HG03354 (cell line): ENCODE measurements at regions not wholly inside any gene's neighbourhood (a gene's known extent, or its start where the extent isn't known, plus 50 kb on each side); places are given as distances from the start of the nearest gene placed in this dataset.

Source experiments
- ATAC-seq: cut with Tn5 transposase; IDR thresholded peaks from one replicate; pipeline ENCODE4 v1.9.1; 2021; ENCODE audit warnings: mild to moderate bottlenecking; ENCODE audit not compliant: unreplicated experiment, poor library complexity, severe bottlenecking

DNA sequence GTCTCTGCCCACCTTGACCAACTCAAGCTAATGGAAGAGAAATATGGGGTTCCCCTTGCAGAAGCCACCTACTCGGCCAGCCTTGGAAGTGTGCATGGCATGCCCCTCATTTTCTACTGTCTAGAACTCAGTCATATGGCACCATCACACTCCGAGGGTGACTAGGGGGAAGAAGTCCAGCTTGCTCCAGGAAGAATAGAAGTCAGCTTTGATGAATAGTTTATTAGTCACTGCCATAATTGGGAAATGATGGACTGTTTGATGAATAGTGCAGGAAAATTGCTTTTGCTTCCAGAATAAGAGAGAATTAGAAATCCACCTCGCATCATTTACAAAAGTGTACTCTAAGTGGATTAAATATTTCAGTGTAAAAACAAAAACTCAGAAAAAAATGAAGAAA lies 1030.6 kb downstream of the VRK1 start:
- ATAC-seq, result no peak

DNA sequence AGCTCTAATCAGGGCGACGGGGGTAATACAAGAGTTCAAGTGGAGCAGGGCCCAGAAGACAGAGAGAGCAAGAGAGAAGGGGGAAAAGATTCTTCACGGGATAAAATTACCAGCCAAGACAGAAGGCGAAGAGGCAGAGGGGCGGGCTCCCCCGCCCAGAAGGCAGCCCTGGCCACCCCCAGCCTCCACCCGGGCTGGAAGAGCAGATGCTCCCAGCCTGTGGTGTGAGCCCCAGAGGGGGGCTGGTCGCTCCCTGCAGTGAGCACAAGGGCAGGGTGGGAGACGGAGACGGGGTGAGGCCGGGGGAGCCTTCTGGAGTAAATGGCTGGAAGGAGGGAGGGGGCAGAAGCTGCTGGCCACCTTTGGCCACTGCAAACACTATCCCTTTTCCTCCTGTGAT lies 1035.6 kb downstream of the VRK1 start:
- ATAC-seq, result no peak

DNA sequence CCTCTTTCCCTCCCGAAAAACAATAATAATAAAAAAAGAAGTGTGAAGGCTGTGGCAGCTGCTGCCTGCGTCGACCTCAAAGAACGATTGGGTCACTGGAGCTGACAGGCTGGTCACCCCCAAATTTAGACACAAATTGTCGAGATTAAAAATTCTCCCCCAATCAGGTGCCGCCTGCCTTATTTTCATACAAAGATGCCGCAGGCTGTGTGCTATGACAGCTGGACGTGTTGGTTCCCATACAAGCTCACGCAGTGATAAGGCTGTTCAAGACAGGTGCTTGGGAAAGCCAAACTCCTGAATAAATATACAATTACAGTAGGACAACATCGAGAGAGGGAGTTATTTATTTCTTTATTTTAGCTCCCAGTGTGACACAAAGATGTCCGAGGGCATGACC lies 1041.8 kb downstream of the VRK1 start:
- no peak for ATAC-seq

DNA sequence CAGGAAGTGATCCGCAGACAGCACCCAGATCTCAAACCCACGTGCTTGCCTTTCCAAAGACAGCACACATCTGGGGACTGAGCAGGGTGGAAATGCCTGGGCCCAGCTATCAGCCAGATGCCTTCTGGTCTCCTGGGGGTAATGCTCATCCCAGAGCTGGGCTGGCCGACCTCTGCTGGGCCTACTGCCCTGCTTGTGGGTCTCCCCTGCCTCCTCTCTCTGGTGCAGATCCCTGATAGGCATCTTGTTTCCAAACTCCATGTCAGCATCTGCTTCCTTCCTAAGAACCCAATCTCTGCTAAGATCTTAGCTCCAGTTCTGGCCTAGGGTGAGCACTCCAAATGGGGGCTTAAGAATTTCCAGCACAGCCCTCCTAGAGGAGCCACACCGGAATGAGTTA lies 1043.0 kb downstream of the VRK1 start:
- ATAC-seq, result no peak

DNA sequence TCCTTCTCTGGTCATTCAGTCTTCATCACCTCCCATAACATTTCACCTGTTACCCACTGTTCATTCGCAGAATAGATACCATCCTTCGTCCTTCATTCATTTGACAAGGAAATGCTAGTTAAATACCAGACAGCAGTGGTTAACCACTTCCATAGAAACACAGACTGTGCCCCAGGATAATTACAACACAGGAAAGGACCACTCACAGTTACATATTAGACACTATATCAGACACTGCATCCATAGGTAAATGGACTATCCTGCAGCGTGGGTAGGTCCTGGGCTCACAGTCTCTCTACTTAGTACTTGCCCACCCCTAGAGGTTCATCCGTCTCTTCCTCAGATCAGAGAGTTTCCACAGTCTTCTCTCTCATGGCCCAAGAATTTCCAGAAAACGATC lies 1044.6 kb downstream of the VRK1 start:
- ATAC-seq, result no peak

DNA sequence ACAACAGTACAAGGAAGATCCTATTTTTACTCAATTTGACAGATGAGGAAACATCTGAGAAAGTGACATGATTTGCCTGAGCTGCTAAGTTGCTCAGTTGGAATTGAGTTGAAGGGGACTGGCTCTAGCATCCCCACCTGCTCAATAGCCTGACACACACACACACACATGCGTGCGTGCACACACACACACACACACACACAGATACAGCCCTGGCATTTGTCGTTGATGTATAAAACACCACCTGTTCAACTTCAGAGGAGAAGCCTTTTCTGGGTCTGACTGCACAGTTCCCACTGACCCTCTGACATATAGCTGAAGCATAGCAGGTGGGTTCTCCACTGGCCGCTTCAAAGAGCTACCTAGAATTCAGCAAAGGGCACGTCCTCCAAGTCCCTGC lies 1045.9 kb downstream of the VRK1 start:
- no peak for ATAC-seq

DNA sequence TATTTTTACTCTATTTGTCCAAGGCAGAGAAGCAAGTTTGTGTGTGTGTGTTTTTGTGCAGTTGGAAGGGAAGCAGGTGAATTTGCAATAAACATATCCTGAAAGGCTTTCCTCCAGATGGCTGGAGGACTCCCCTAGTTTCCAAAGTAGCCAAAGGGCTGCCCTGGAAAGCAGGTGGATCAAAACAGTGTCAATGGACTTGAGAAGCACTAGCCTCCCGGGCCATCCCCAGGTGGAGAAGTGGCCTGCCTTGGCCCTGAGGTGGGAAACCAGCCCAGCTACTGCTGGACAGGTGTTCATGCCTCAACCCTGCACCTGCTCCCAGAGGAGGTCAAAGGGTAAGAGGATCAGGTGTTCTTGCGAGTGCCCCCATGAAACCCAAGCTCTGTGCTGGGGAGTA lies 1046.9 kb downstream of the VRK1 start:
- ATAC-seq, result no peak

DNA sequence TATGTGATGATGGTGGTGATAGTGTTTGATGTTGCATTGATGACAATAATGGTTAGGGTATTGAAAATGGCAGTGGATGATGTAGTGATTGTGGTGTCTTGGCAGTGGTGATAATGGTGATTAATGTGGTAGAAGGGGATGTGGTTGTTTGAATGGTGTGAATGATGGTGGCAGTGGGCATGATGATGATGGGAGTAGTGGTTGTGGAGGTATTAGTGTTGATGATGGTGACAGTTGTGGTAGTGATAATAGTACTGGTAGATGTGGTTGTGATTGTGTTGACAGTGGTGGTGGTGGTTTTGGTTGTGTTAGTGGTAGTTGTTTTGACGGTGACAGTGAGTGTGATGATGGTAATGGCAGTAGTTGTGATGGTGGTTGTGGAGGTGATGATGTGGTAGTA lies 1049.0 kb downstream of the VRK1 start:
- no peak for ATAC-seq

DNA sequence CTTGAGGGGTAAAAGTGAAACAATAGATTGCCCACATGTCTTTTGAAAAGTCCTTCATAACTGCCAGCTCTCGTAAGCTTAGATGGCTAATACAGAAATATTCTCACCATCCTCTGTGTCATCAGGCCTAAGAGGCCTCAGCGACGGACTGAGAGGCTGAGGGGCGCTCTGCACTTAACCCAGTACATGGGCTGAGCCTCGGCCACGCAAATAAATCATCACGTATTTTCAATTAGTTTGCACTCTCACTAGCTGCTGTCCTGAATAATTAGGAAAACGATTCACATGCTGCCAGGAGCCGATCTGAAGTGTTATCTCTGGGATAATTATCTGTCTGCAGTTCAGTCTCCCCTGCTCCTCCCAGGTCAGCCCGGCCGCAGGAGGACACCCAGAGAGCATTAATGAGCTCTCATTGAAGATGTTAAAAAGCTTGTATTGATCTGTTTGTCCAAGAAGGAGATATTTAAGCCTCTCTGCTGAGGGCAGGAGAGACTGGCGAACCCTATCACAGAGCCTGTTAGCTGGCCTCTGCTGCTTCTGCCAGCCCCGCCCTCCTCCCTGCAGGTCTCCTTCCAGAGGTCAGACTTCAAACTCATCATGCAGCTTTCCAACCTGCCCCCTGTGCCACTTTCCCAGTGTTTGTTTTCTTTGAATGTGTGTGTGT lies 1051.3 kb downstream of the VRK1 start:
- ATAC-seq, result no peak

DNA sequence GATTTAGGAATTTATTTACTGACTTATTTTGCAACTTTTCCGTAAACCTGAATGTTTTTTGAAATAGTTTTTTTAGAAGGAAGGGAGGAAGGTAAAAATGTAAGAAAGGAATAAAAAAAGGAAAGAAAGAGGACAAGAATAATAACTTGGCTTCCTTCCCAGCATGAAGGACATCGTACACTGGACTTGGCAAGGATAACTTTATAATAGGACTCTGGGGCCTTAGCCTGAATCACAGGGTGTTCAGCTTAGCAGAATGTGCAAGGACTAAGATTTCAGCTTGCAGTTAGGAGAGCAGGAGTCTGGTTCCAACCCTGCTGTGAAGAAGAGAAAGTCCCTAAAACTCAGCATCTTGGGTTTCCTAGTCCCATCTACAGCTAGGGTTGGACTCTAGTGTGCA lies 1053.3 kb downstream of the VRK1 start:
- ATAC-seq, result no peak

DNA sequence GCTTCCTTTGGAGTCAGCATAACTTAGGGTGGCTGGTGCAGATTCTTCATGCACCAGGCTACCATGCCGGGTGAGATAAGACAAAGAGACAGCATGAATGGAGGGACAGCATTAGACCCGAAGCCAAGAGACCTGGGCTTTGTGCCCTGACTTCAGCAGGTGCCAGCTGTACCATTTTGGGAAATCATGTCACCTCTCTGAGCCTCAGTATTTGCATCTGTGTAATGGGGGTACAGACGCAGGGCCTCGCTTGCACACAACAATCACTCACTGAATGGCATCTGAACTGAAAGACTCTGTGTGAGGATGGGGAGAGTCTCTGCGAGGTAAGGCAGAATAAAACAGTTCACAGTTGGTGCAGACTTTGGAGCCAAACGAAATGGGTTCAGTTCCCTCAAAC lies 1053.7 kb downstream of the VRK1 start:
- no peak for ATAC-seq

DNA sequence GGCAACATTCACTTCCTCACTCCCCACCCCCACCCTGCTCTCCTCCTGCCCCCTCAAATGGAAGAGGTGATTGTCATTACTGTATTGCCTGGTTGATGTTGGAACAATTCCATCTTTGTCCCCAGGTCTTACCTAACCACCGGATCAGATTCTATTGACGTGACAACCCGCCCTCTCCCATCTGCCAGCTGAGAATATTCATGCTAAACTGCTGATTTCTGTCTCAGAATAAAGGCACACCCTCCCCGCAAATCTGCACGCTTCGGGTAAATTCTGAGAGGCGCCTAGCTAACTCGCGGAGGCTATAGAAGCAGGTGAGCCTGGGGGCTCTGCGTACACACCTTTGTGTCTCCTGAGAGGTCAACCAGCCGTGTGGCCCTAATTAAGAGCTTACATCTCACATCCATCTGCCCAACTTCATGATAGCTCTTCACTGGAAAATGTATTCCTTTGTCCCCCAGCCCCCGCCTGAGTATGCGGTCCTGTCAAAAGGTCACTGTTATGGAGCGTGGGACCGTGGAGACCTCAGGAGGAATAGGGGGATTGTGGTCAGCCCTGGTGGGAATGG lies 1054.3 kb downstream of the VRK1 start:
- no peak for ATAC-seq

DNA sequence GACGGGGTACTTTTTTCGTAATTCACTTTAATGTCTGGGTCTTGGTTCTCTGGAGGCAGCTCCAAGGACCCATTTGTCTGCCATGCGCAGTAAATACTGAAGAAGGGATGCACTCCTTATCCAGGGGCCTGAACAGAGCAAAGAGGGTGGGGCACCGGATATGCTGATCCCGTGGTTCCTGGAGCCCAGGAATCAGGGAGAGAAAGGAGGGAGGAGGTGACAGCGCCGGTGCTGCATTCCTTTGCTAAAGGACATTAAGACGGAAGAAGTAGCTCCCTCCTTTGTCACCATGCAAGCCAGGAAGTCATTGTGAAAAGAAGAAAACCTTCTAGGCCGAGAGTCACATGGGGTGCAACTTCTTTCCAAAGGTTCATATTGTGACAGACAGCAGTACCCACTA lies 1057.7 kb downstream of the VRK1 start:
- no peak for ATAC-seq

DNA sequence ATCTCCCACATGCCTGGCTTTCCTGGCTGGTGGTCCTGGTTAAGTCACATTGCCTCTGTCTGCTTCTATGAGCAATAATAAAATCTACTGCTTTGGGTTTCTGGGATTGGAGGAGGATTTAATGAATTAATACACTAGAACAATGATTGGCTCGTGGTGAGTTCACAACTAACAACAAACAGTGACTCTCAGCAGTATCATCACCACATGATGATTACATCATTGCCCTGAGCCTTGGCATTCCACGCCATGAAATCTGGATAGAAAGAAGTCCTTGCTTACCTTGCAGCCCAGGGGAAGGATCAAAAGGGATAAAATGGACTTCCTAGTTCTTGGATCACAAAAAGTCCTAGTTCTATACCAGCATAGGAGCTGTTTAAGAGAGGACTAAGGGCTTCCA lies 1069.0 kb downstream of the VRK1 start:
- ATAC-seq, result no peak

DNA sequence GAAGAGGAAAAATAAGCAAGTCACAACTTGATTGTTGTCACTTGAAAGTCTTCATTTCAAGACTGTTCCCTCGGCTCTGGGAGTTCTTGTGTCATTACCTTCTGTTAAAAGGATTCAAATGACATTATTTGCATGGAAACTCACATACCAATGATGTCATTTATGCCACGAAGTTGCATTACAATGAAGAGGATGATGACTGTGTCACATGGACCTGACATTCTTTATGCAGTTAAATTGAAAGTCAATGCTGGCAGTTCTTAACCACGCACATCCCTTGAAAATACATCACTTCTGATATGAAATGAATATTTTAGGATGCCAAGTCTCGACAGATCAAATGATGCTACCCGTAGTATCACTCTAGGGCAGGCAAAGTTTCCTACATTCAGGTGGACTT lies 1069.5 kb downstream of the VRK1 start:
- ATAC-seq, result no peak

DNA sequence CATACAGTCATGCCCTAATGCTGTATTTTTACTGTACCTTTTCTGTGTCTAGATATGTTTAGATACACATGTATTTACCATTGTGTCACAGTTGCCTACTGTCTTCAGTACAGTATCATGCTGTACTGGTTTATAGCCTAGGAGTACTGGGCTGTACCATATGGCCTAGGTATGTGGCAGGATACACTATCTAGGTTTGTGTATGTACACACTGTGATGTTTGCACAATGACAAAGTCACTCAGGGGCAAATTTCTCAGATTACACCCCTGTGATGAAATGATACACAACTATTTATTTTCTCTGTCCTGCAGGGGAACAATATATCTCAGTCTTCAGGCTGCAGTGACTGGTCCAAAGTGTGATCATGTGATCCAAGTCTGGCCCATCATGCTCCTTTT lies 1076.1 kb downstream of the VRK1 start:
- no peak for ATAC-seq

DNA sequence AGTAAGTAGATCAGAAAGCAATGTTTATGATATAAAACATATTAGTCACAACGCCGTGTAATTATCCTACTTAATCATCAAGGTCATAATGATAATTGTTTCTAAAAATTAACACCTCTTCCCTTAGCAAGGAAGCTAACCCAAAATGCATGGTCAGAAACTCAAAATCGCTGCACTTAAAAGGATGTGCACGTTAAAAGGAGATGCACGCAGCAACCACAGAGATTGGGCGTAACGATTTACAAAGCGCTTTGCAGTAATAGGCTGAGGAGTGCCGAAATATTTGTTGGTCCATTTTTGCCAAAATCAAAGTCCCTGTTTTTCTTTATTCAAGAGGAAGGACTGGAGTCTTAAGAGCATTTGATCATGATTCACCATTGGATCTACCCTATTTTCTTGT lies 1077.2 kb downstream of the VRK1 start:
- no peak for ATAC-seq

DNA sequence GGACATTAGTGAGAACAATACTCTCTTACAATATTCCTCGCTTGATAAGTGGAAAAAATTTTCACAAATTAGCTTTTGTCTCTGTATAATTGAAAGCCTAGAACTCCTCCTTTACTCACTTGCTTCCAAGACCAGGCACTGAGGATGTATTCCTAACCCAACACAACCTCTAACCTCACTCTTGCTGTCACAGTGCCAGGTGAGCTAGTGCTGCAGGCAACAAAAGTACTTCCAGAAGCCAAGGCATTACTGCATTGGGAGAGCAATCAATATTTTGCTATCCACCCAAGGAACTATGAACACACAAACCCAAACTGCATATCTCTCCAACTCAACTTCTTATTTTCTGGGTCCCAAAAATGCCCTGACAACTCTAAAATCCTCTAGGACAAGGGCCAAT lies 1081.0 kb downstream of the VRK1 start:
- no peak for ATAC-seq

DNA sequence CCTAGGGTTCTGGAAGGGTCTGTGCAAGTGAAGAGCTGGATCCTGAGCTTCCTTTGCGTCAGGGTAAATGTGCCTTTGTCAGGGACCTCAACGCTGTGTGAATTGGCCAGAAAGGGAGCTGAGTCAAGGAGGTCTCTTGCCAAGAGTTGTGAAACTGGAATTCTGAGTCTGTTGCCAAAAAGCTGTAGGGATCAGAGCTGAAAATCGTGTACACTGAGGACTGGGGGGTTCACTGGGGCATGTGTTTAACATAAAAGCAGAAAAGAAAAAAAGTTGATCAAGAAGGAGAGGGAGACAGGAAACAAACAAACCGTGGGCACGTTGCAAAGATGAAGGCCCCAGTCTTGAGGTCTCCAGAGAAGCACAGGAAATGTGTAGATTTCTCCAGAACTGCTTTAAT lies 1081.5 kb downstream of the VRK1 start:
- ATAC-seq, result no peak

DNA sequence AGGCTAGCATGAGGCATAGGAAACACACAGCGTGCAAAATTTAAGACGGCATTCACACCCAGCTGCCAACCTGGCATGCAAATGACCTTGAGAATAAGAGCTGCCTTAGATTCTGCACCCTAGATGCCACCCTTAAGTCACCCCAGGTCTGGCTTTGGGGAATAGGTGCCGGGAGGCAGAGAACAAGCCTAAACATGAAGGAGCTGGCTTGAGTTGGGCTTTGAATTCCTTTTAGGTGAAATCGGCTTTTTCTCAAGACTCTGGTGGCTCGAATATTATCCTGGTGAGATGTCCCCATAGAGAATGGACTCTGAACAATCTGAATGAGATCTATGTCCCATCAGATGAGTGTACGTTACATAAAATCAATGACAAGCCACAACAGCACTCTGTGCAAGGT lies 1090.5 kb downstream of the VRK1 start:
- no peak for ATAC-seq

DNA sequence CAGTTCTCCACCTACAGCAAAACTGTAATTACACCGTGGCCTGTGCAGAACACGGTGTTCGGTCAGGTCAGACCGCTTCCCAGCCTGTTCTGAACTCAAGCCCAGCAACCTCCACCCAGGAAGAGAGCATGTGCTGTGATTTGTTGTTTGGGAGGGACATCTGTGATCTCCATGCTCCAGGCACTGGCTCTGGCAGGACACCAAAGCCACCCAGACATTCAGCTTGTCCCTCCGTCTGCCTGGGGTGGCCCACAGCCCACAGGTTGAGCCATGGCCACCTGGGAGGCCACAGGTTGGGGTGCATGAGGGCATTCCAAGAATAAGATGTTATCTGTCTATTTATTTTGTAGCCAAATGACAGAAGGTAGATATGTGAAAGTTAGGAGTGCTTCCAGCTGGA lies 1091.1 kb downstream of the VRK1 start:
- no peak for ATAC-seq

DNA sequence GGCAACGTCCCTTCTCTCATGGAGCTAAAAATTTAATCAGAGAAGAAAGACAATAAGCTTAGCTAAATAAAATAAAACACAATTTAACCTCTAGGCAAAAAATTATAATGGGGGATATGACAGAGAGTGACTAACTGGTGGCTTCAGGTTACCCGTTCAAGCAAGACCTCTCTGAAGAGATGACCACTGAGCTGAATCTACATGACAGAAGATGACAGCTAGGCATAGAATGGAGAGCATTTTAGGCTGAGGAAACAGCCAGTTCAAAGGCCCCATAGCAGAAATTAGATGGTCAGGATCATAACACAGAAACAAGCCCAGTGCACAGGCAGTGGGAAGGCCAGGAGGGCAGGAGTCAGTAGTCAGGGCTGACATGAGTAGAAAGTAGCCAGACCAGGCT lies 1094.3 kb downstream of the VRK1 start:
- no peak for ATAC-seq
